HCT116 (cell line): ENCODE measurements at regions not wholly inside any gene's neighbourhood (a gene's known extent, or its start where the extent isn't known, plus 50 kb on each side); places are given as distances from the start of the nearest gene placed in this dataset.

ENCODE experiments used
- ATAC-seq: fragments of 200-7000 bp; cut with Tn5 transposase; 2 replicates; pipeline ENCODE4 v1.9.1; 2020; ENCODE audit warnings: mild to moderate bottlenecking, moderate library complexity
- BruUV-seq: library from RNA; stranded (reverse); fragments of 400-500 nt; replicated peaks from 2 replicates; lab custom pipeline; 2021; lab: Mats Ljungman, UMichigan
- CTCF ChIA-PET: fragments of 300-600 bp; sonication (Branson Sonifier 250); formaldehyde crosslinking; loops from one replicate; lab custom pipeline; 2021; ENCODE audit warnings: antibody characterized with exemption; lab: Charles Lee
- POLR2A ChIA-PET: fragments of 300-600, 350-600 bp; sonication (Branson Sonifier 250); formaldehyde crosslinking; loops from one replicate; lab custom pipeline; 2021; ENCODE audit warnings: antibody characterized with exemption; lab: Charles Lee
- RAD21 ChIA-PET, 2 experiments: fragments of 300-600 bp; sonication (Branson Sonifier 250); formaldehyde crosslinking; loops; one replicate each; lab custom pipeline; 2023; ENCODE audit warnings: low total read pairs in 2 of 2; ENCODE audit not compliant: uncharacterized antibody in 2 of 2, unreplicated experiment in 2 of 2, low non-redundant PET in 1 of 2; lab: Charles Lee
- DNase-seq: peaks from one replicate; pipeline ENCODE4 v3.0.0-alpha.2; 2010; ENCODE audit warnings: low read depth, low spot score
- H2AFZ ChIP-seq: fragments of 200-600 bp; shearing (Covaris generic), sonication (generic); 2 replicates; pipeline ENCODE4 v1.6.1; 2017; ENCODE audit warnings: low read depth, mixed run types, mixed read lengths, antibody characterized with exemption, low read length; ENCODE audit not compliant: poor library complexity, severe bottlenecking
- H3K27ac ChIP-seq: 2 replicates; pipeline ENCODE4 v1.5.1; 2012; ENCODE audit warnings: low read depth, low read length
- H3K27me3 ChIP-seq: fragments of 200-600 bp; sonication (generic); 2 replicates; pipeline ENCODE4 v1.6.1; 2016; ENCODE audit warnings: mixed run types, low read length, mixed read lengths; ENCODE audit not compliant: insufficient read depth
- H3K36me3 ChIP-seq, 2 experiments: fragments of 200-500 bp in 1 of 2; fragments of 200-600 bp in 1 of 2; sonication (Bioruptor generic) in 1 of 2; sonication (generic) in 1 of 2; 2 replicates each; pipeline versions ENCODE4 v1.5.1 to v1.6.1; 2014 to 2016; ENCODE audit warnings: low read length in 2 of 2, inconsistent platforms in 1 of 2, mixed read lengths in 1 of 2, mixed run types in 1 of 2; ENCODE audit not compliant: insufficient read depth in 2 of 2, control insufficient read depth in 1 of 2
- H3K4me1 ChIP-seq, 2 experiments: fragments of 200-600 bp in 1 of 2; sonication (generic) in 1 of 2; 2 replicates each; pipeline versions ENCODE4 v1.5.1 to v1.6.1; 2012 to 2017; ENCODE audit warnings: low read length in 2 of 2, inconsistent platforms in 1 of 2, mild to moderate bottlenecking in 1 of 2, mixed read lengths in 1 of 2, mixed run types in 1 of 2, moderate library complexity in 1 of 2; ENCODE audit not compliant: insufficient read depth in 2 of 2, control insufficient read depth in 1 of 2
- H3K4me2 ChIP-seq: fragments of 200-600 bp; sonication (generic); 2 replicates; pipeline ENCODE4 v1.6.1; 2017; ENCODE audit warnings: mixed run types, low read length, mixed read lengths
- H3K4me3 ChIP-seq, 2 experiments: fragments of 200-600 bp in 1 of 2; sonication (generic) in 1 of 2; replicated peaks in 1 of 2; 2 replicates each; pipeline ENCODE4 v1.5.1; 2011 to 2016; ENCODE audit warnings: low read length in 2 of 2, control low read depth in 1 of 2, low read depth in 1 of 2, mild to moderate bottlenecking in 1 of 2, mixed read lengths in 1 of 2, mixed run types in 1 of 2
- H3K79me2 ChIP-seq: fragments of 200-600 bp; sonication (generic); 2 replicates; pipeline ENCODE4 v1.6.1; 2017; ENCODE audit warnings: mild to moderate bottlenecking, mixed run types, low read length, moderate library complexity, mixed read lengths; ENCODE audit not compliant: insufficient read depth
- H3K9ac ChIP-seq: fragments of 200-600 bp; sonication (generic); 2 replicates; pipeline ENCODE4 v1.6.1; 2016; ENCODE audit warnings: low read length, mixed read lengths
- H3K9me2 ChIP-seq: fragments of 200-600 bp; sonication (generic), shearing (Covaris generic); 2 replicates; pipeline ENCODE4 v1.6.1; 2017; ENCODE audit warnings: mixed run types, mild to moderate bottlenecking, moderate library complexity; ENCODE audit not compliant: insufficient read depth
- H3K9me3 ChIP-seq, 2 experiments: fragments of 200-500 bp in 1 of 2; fragments of 200-600 bp in 1 of 2; sonication (Bioruptor generic) in 1 of 2; sonication (generic) in 1 of 2; 2 replicates each; pipeline ENCODE4 v1.6.1; 2014 to 2017; ENCODE audit warnings: low read length in 2 of 2, mixed read lengths in 2 of 2, inconsistent platforms in 1 of 2, low read depth in 1 of 2, mild to moderate bottlenecking in 1 of 2, mixed run types in 1 of 2, moderate library complexity in 1 of 2; ENCODE audit not compliant: control insufficient read depth in 1 of 2, insufficient read depth in 1 of 2
- H4K20me1 ChIP-seq: fragments of 200-600 bp; sonication (generic), shearing (Covaris generic); 2 replicates; pipeline ENCODE4 v1.6.1; 2017; ENCODE audit warnings: mixed run types, mild to moderate bottlenecking, moderate library complexity; ENCODE audit not compliant: insufficient read depth
- JUND ChIP-seq: IDR thresholded peaks from 2 replicates; pipeline ENCODE4 v1.6.1; 2012
- RAD21 ChIP-seq: IDR thresholded peaks from 2 replicates; pipeline ENCODE4 v1.6.1; 2012; ENCODE audit warnings: low read depth, mild to moderate bottlenecking
- REST ChIP-seq: IDR thresholded peaks from 2 replicates; pipeline ENCODE4 v1.6.1; 2012; ENCODE audit warnings: low read depth
- ZBTB33 ChIP-seq: IDR thresholded peaks from 2 replicates; pipeline ENCODE4 v1.6.1; 2011; ENCODE audit warnings: mild to moderate bottlenecking, low read length, moderate library complexity; ENCODE audit not compliant: insufficient replicate concordance; ENCODE audit errors: extremely low read depth
- intact Hi-C: fragments of 100-400 bp; cut with micrococcal nuclease; formaldehyde crosslinking; loops from 2 replicates; pipeline ENCODE4 v1.10.0; 2022
- TF ChIP-seq, protein P1 (sequence below): IDR thresholded peaks from 2 replicates; pipeline ENCODE4 v1.6.1; 2012

- Histone ChIP-seq H3K4me1 (no peaks in the 10 kb centered on the region), H3K4me3 (no peak overlapping the region), H3K9ac (no peak overlapping the region), H3K27ac (no peak overlapping the region), H3K9me3 (peaks cover 0 to 11% of the 10 kb centered on the region in 2 experiments; a peak in 2 of 4 replicates), H3K27me3 (no peaks in the 10 kb centered on the region), H4K20me1 (no peaks in the 10 kb centered on the region), H3K36me3 (no peaks in the 10 kb centered on the region), H3K9me2 (no peaks in the 10 kb centered on the region), H3K4me2 (no peak overlapping the region), H2AFZ (no peak overlapping the region), H3K79me2 (no peaks in the 10 kb centered on the region)
- TF ChIP-seq RAD21 (no peak), ZBTB33 (no peak), REST (no peak), JUND (no peak)
- TF ChIP-seq, protein P1, sequence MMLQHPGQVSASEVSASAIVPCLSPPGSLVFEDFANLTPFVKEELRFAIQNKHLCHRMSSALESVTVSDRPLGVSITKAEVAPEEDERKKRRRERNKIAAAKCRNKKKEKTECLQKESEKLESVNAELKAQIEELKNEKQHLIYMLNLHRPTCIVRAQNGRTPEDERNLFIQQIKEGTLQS = no peak
- ATAC-seq = no peak
- DNase-seq = no peak
- ChIA-PET CTCF (no interaction called here), POLR2A (no interaction called here), RAD21 (no interaction called here)
- intact Hi-C loops = no loop called here
- no TSS peak for BruUV-seq
Measured at GRCh38 chr7:136693166-136694119, 175.0 kb upstream of the CHRM2 start.
